Esophagus squamous epithelium (tissue), 5 donors: ENCODE measurements at regions not wholly inside any gene's neighbourhood (a gene's known extent, or its start where the extent isn't known, plus 50 kb on each side); places are given as distances from the start of the nearest gene placed in this dataset.

Source experiments
- DNase-seq: peaks from one replicate; lab custom pipeline; 2025; lab: John Stamatoyannopoulos, UW
- H3K27ac ChIP-seq, 4 donors: fragments of 200-600 bp; sonication (generic); one replicate each; pipeline ENCODE4 v1.5.1; 2016 to 2019; ENCODE audit warnings: mild to moderate bottlenecking in 1 of 4
- H3K27me3 ChIP-seq, 4 donors: fragments of 200-600 bp; sonication (generic); 1 replicate in 3 of 4; 2 replicates in 1 of 4; pipeline versions ENCODE4 v1.5.1 to v1.6.0; 2017 to 2021; ENCODE audit warnings: antibody characterized with exemption in 1 of 4
- H3K36me3 ChIP-seq, 3 donors: fragments of 200-600 bp; sonication (generic); one replicate each; pipeline ENCODE4 v1.5.1; 2016 to 2019
- H3K4me1 ChIP-seq, 3 donors: fragments of 200-600 bp; sonication (generic); one replicate each; pipeline ENCODE4 v1.5.1; 2017 to 2019
- H3K4me3 ChIP-seq, 4 donors: fragments of 200-600 bp; sonication (generic); 1 replicate in 3 of 4; 2 replicates in 1 of 4; pipeline ENCODE4 v1.5.1; 2016 to 2019; ENCODE audit warnings: mild to moderate bottlenecking in 2 of 4, moderate library complexity in 1 of 4
- H3K9me3 ChIP-seq, 3 donors: fragments of 200-600 bp; sonication (generic); one replicate each; pipeline ENCODE4 v1.5.1; 2016 to 2019
- CTCF ChIP-seq, 6 experiments: fragments of 450-650 bp in 4 of 6; fragments of 200-600 bp in 2 of 6; sonication (generic) in 2 of 6; IDR thresholded peaks; one replicate each; pipeline ENCODE4 v1.5.1; 2016 to 2019; ENCODE audit warnings: antibody characterized with exemption in 6 of 6, mild to moderate bottlenecking in 4 of 6, moderate library complexity in 4 of 6
- POLR2A ChIP-seq, 4 donors: fragments of 450-650 bp; IDR thresholded peaks; one replicate each; pipeline ENCODE4 v1.6.1; 2017; ENCODE audit warnings: antibody characterized with exemption in 4 of 4, mild to moderate bottlenecking in 4 of 4, moderate library complexity in 3 of 4
- WGBS, 2 donors: methylation state at CpG; one replicate each; pipeline ENCODE4 v1.1.5; 2018; 5-methylcytosine and 5-hydroxymethylcytosine counted together
- intact Hi-C: fragments of 100-400 bp; cut with DNase I; formaldehyde crosslinking; loops from one replicate; pipeline ENCODE4 v1.15.0; 2022
- donor health status: DM: yes; HTN: yes; CAD: no.

- H3K27me3 ChIP-seq, result peaks cover 0 to 48% (median 0%) of the 10 kb centered on the region in 4 donors
- no peak overlapping the region for H3K4me3 ChIP-seq
- peaks cover 0 to 9% (median 0%) of the 10 kb centered on the region in 3 donors for H3K4me1 ChIP-seq
- no peak overlapping the region for H3K27ac ChIP-seq
- TF ChIP-seq POLR2A (IDR thresholded peaks at IDR 0.05), result no peak
- TF ChIP-seq CTCF (IDR thresholded peaks at IDR 0.05), result no peak
- DNase-seq, result no peak
- no peaks in the 10 kb centered on the region for H3K9me3 ChIP-seq
- no peaks in the 10 kb centered on the region for H3K36me3 ChIP-seq
- 17 to 58% methylated on average over 1 to 3 of the region's 3 CpGs for WGBS, 2 donors
- intact Hi-C loops, result no loop called here
Measured at GRCh38 chr11:45386972-45387371, 100.8 kb upstream of the SYT13 start.

- Histone ChIP-seq H3K36me3 (no peaks in the 10 kb centered on the region), H3K4me1 (peaks cover 0 to 9% (median 0%) of the 10 kb centered on the region in 3 donors), H3K27me3 (peaks cover 0 to 46% (median 0%) of the 10 kb centered on the region in 4 donors), H3K27ac (no peak overlapping the region), H3K4me3 (no peak overlapping the region), H3K9me3 (no peaks in the 10 kb centered on the region)
- no peak for DNase-seq
- WGBS, 2 donors, result 50 to 64% methylated on average over 4 of the region's 5 CpGs
- intact Hi-C loops, result no loop called here
- TF ChIP-seq POLR2A (IDR thresholded peaks at IDR 0.05), result no peak
- TF ChIP-seq CTCF (IDR thresholded peaks at IDR 0.05), result no peak
Measured at GRCh38 chr11:45385844-45386243, 99.7 kb upstream of the SYT13 start.

- no peaks in the 10 kb centered on the region for H3K36me3 ChIP-seq
- no peak for DNase-seq
- WGBS, 2 donors, result 86 to 87% methylated on average over 3 to 6 of the region's 9 CpGs
- TF ChIP-seq CTCF (IDR thresholded peaks at IDR 0.05), result no peak
- TF ChIP-seq POLR2A (IDR thresholded peaks at IDR 0.05), result no peak
- no peak overlapping the region for H3K27ac ChIP-seq
- no peaks in the 10 kb centered on the region for H3K9me3 ChIP-seq
- no peak overlapping the region for H3K4me3 ChIP-seq
- peaks cover 0 to 9% (median 0%) of the 10 kb centered on the region in 3 donors for H3K4me1 ChIP-seq
- peaks cover 0 to 42% (median 0%) of the 10 kb centered on the region in 4 donors for H3K27me3 ChIP-seq
- intact Hi-C loops, result no loop called here
Measured at GRCh38 chr11:45385423-45385822, 99.3 kb upstream of the SYT13 start.

GRCh38 chr11:45384711-45385241, 98.6 kb upstream of the SYT13 start:
- no peak for DNase-seq
- no peak overlapping the region for H3K27ac ChIP-seq
- WGBS, 2 donors, result 61 to 67% methylated on average over 1 to 2 of the region's 12 CpGs
- intact Hi-C loops, result no loop called here
- no peaks in the 10 kb centered on the region for H3K9me3 ChIP-seq
- TF ChIP-seq CTCF (IDR thresholded peaks at IDR 0.05) (no peak), POLR2A (IDR thresholded peaks at IDR 0.05) (no peak)
- no peaks in the 10 kb centered on the region for H3K36me3 ChIP-seq
- no peak overlapping the region for H3K4me3 ChIP-seq
- H3K4me1 ChIP-seq, result peaks cover 0 to 9% (median 0%) of the 10 kb centered on the region in 3 donors
- peaks cover 0 to 41% (median 0%) of the 10 kb centered on the region in 4 donors for H3K27me3 ChIP-seq

- DNase-seq, result no peak
- H3K27ac ChIP-seq, result no peak overlapping the region
- H3K36me3 ChIP-seq, result no peaks in the 10 kb centered on the region
- no peaks in the 10 kb centered on the region for H3K9me3 ChIP-seq
- no peak for TF ChIP-seq CTCF (IDR thresholded peaks at IDR 0.05)
- TF ChIP-seq POLR2A (IDR thresholded peaks at IDR 0.05), result no peak
- H3K4me3 ChIP-seq, result no peak overlapping the region
- H3K4me1 ChIP-seq, result peaks cover 0 to 9% (median 0%) of the 10 kb centered on the region in 3 donors
- H3K27me3 ChIP-seq, result peaks cover 0 to 41% (median 0%) of the 10 kb centered on the region in 4 donors
- 83 to 100% methylated on average over 3 to 4 of the region's 4 CpGs for WGBS, 2 donors
- intact Hi-C loops, result no loop called here
Measured at GRCh38 chr11:45384016-45384415, 97.9 kb upstream of the SYT13 start.
